Spleen (tissue), 7 donors: ENCODE measurements at regions not wholly inside any gene's neighbourhood (a gene's known extent, or its start where the extent isn't known, plus 50 kb on each side); places are given as distances from the start of the nearest gene placed in this dataset.

Experiments
- POLR2A ChIP-seq, 3 donors: fragments of 450-650 bp; IDR thresholded peaks; one replicate each; pipeline ENCODE4 v1.5.1; 2017; ENCODE audit warnings: antibody characterized with exemption in 3 of 3, mild to moderate bottlenecking in 1 of 3
- TF ChIP-seq, protein P1 (sequence below), 11 experiments: fragments of 200-600 bp in 7 of 11; fragments of 450-650 bp in 4 of 11; sonication (generic) in 4 of 11; IDR thresholded peaks in 8 of 11; conservative IDR thresholded peaks in 3 of 11; 1 replicate in 7 of 11; 2 replicates in 4 of 11; pipeline versions ENCODE4 v1.4.0 to v1.8.0; 2016 to 2021; ENCODE audit warnings: antibody characterized with exemption in 11 of 11, inconsistent platforms in 4 of 11, mild to moderate bottlenecking in 1 of 11
- donor health status: DM: no; HTN: no; CAD: no; lungs with moderate emphysema.
- donor health status: DM: no; HTN: no; CAD: no.
- donor health status: DM: no; HTN: no; CAD: no.

DNA sequence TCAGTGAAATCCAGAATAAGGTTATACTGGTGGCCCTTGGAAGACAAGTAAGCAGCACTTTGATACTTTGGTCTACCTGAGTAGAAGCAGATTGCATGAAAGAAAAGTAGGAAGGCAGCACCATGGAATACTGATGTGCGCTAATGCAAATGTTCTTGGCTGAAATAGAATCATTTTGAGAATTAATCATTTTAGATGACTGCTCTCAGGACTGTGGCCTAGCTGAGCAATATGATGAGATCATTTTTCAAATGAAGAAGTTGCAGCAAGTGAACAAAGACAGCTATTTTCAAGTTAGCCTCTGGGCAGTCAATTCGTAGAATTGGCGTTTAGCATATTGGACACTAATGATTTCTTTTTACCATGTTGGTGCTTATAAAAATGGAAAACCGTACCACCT is 483.5 kb downstream of the TMEM232 start:
- TF ChIP-seq, protein P1, sequence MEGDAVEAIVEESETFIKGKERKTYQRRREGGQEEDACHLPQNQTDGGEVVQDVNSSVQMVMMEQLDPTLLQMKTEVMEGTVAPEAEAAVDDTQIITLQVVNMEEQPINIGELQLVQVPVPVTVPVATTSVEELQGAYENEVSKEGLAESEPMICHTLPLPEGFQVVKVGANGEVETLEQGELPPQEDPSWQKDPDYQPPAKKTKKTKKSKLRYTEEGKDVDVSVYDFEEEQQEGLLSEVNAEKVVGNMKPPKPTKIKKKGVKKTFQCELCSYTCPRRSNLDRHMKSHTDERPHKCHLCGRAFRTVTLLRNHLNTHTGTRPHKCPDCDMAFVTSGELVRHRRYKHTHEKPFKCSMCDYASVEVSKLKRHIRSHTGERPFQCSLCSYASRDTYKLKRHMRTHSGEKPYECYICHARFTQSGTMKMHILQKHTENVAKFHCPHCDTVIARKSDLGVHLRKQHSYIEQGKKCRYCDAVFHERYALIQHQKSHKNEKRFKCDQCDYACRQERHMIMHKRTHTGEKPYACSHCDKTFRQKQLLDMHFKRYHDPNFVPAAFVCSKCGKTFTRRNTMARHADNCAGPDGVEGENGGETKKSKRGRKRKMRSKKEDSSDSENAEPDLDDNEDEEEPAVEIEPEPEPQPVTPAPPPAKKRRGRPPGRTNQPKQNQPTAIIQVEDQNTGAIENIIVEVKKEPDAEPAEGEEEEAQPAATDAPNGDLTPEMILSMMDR (IDR thresholded peaks at IDR 0.05 in 8 of 11, conservative IDR thresholded peaks at IDR 0.05 in 3 of 11) = no peak
- no peak for TF ChIP-seq POLR2A (IDR thresholded peaks at IDR 0.05)
